ENCODE measurements at regions not wholly inside any gene's neighbourhood (a gene's known extent, or its start where the extent isn't known, plus 50 kb on each side); places are given as distances from the start of the nearest gene placed in this dataset.
"Not testable (repeated sequence)": the region's sequence is repeated elsewhere in the genome, so short reads cannot be mapped to it uniquely, and the experiment has no call there.

GRCh38 chr18:73163236-73163635 is 295.4 kb upstream of the NETO1 start:
- no peak for DNase-seq

GRCh38 chr18:73156117-73156516 is 288.3 kb upstream of the NETO1 start:
- no peak for DNase-seq

- no peak for DNase-seq
These were observed 285.5 kb upstream of the NETO1 start for GRCh38 chr18:73153271-73153670.

GRCh38 chr18:73151086-73151485 is 283.3 kb upstream of the NETO1 start:
- no peak for DNase-seq

GRCh38 chr18:73150199-73150598 is 282.4 kb upstream of the NETO1 start:
- DNase-seq, result no peak

- DNase-seq, result no peak
These were observed 279.8 kb upstream of the NETO1 start for GRCh38 chr18:73147590-73147989.

- DNase-seq, result no peak
These were observed 276.2 kb upstream of the NETO1 start for GRCh38 chr18:73144030-73144429.

GRCh38 chr18:73136134-73136533 is 268.3 kb upstream of the NETO1 start:
- DNase-seq, result no peak

GRCh38 chr18:73124175-73124574 is 256.4 kb upstream of the NETO1 start:
- DNase-seq, result no peak

GRCh38 chr18:73121207-73121606 is 253.4 kb upstream of the NETO1 start:
- no peak for DNase-seq

GRCh38 chr18:73120626-73121025 is 252.8 kb upstream of the NETO1 start:
- no peak for DNase-seq

- no peak for DNase-seq
These were observed 251.8 kb upstream of the NETO1 start for GRCh38 chr18:73119574-73119973.

- DNase-seq, result no peak
These were observed 250.5 kb upstream of the NETO1 start for GRCh38 chr18:73118121-73118816.

- no peak for DNase-seq
These were observed 242.5 kb upstream of the NETO1 start for GRCh38 chr18:73110307-73110706.

- no peak for DNase-seq
These were observed 234.2 kb upstream of the NETO1 start for GRCh38 chr18:73101977-73102376.

- not testable (repeated sequence) for DNase-seq
These were observed 233.7 kb upstream of the NETO1 start for GRCh38 chr18:73101491-73101890.

- DNase-seq, result no peak
These were observed 232.0 kb upstream of the NETO1 start for GRCh38 chr18:73099759-73100158.

GRCh38 chr18:73093687-73094250 is 226.0 kb upstream of the NETO1 start:
- DNase-seq, result no peak

GRCh38 chr18:73088445-73088844 is 220.7 kb upstream of the NETO1 start:
- no peak for DNase-seq

GRCh38 chr18:73087282-73087977 is 219.6 kb upstream of the NETO1 start:
- no peak for DNase-seq

- no peak for DNase-seq
These were observed 212.1 kb upstream of the NETO1 start for GRCh38 chr18:73079920-73080319.

- DNase-seq, result no peak
These were observed 193.0 kb upstream of the NETO1 start for GRCh38 chr18:73060666-73061288.

GRCh38 chr18:73059280-73059679 is 191.5 kb upstream of the NETO1 start:
- no peak for DNase-seq

GRCh38 chr18:73047688-73048087 is 179.9 kb upstream of the NETO1 start:
- no peak for DNase-seq
